ENCODE measurements at regions not wholly inside any gene's neighbourhood (a gene's known extent, or its start where the extent isn't known, plus 50 kb on each side); places are given as distances from the start of the nearest gene placed in this dataset.

- H3K4me1 ChIP-seq (ENCODE audit: insufficient read depth, low read length, poor library complexity, severe bottlenecking), result peaks cover 16% of the 10 kb centered on the region
- H3K9me3 ChIP-seq (ENCODE audit: low read depth, low read length, poor library complexity, severe bottlenecking), result peaks cover 4% of the 10 kb centered on the region
- intact Hi-C loops (cut with micrococcal nuclease; ENCODE audit: unreplicated experiment), result no loop called here
- no peak for TF ChIP-seq EZH2 (IDR thresholded peaks at IDR 0.05; ENCODE audit: borderline replicate concordance, low read depth, low read length, poor library complexity, severe bottlenecking)
- TF ChIP-seq, protein P1, sequence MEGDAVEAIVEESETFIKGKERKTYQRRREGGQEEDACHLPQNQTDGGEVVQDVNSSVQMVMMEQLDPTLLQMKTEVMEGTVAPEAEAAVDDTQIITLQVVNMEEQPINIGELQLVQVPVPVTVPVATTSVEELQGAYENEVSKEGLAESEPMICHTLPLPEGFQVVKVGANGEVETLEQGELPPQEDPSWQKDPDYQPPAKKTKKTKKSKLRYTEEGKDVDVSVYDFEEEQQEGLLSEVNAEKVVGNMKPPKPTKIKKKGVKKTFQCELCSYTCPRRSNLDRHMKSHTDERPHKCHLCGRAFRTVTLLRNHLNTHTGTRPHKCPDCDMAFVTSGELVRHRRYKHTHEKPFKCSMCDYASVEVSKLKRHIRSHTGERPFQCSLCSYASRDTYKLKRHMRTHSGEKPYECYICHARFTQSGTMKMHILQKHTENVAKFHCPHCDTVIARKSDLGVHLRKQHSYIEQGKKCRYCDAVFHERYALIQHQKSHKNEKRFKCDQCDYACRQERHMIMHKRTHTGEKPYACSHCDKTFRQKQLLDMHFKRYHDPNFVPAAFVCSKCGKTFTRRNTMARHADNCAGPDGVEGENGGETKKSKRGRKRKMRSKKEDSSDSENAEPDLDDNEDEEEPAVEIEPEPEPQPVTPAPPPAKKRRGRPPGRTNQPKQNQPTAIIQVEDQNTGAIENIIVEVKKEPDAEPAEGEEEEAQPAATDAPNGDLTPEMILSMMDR (conservative IDR thresholded peaks at IDR 0.05; ENCODE audit: low read depth, low read length), result no peak
- no peaks in the 10 kb centered on the region for H3K36me3 ChIP-seq (ENCODE audit: insufficient read depth, low read length, poor library complexity, severe bottlenecking)
- CTCF ChIA-PET, result no interaction called here
- no peak overlapping the region for H3K27ac ChIP-seq (ENCODE audit: low read depth, low read length, poor library complexity, severe bottlenecking)
- H3K4me3 ChIP-seq (ENCODE audit: low read depth, low read length, poor library complexity, severe bottlenecking), result no peak overlapping the region
- no peaks in the 10 kb centered on the region for H3K27me3 ChIP-seq (replicated peaks; ENCODE audit: insufficient read depth, low read depth, low read length, poor library complexity)
- no peak for DNase-seq (ENCODE audit: low spot score)
- BruUV-seq (replicated peaks), result no TSS peak
- POLR2A ChIA-PET (ENCODE audit: low non-redundant PET), result no interaction called here
Measured at GRCh38 chr15:47599806-47600205, 117.5 kb upstream of the SEMA6D start.

DNA sequence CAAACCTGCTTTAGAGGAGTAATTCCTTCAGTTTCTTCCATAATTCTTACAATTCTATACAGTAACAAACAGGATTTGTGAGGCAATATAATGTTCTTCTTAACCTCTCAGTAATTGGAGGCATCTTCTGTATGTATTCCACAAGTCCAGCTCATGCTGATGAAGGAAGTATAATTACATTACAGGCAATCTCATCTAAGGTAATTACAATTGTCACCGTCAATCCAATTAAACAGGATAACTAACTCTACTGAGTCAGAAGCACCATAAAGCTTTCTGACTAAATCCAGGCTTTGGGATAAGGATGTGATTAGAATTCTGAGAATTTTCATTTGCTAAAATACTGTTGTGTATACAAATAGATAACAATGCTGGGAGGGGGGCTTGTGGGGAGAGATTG, 115.2 kb upstream of the SEMA6D start:
- H3K9me3 ChIP-seq (ENCODE audit: low read depth, low read length, poor library complexity, severe bottlenecking), result no peaks in the 10 kb centered on the region
- intact Hi-C loops (cut with micrococcal nuclease; ENCODE audit: unreplicated experiment), result no loop called here

GRCh38 chr15:47603026-47603425, 114.3 kb upstream of the SEMA6D start:
- ChIA-PET CTCF (no interaction called here), POLR2A (ENCODE audit: low non-redundant PET) (no interaction called here)
- no peak overlapping the region for H3K27ac ChIP-seq (ENCODE audit: low read depth, low read length, poor library complexity, severe bottlenecking)
- intact Hi-C loops (cut with micrococcal nuclease; ENCODE audit: unreplicated experiment), result no loop called here
- H3K9me3 ChIP-seq (ENCODE audit: low read depth, low read length, poor library complexity, severe bottlenecking), result no peaks in the 10 kb centered on the region
- no peak for DNase-seq (ENCODE audit: low spot score)
- TF ChIP-seq, protein P1 (conservative IDR thresholded peaks at IDR 0.05; ENCODE audit: low read depth, low read length), result no peak
- no peak for TF ChIP-seq EZH2 (IDR thresholded peaks at IDR 0.05; ENCODE audit: borderline replicate concordance, low read depth, low read length, poor library complexity, severe bottlenecking)
- BruUV-seq (replicated peaks), result no TSS peak
- H3K4me1 ChIP-seq (ENCODE audit: insufficient read depth, low read length, poor library complexity, severe bottlenecking), result peaks cover 25% of the 10 kb centered on the region
- no peaks in the 10 kb centered on the region for H3K36me3 ChIP-seq (ENCODE audit: insufficient read depth, low read length, poor library complexity, severe bottlenecking)
- H3K4me3 ChIP-seq (ENCODE audit: low read depth, low read length, poor library complexity, severe bottlenecking), result no peak overlapping the region
- H3K27me3 ChIP-seq (replicated peaks; ENCODE audit: insufficient read depth, low read depth, low read length, poor library complexity), result no peaks in the 10 kb centered on the region

More for the DNA sequence above, 115.2 kb upstream of the SEMA6D start:
- no TSS peak for BruUV-seq (replicated peaks)
- no peaks in the 10 kb centered on the region for H3K36me3 ChIP-seq (ENCODE audit: insufficient read depth, low read length, poor library complexity, severe bottlenecking)
- no peak overlapping the region for H3K4me3 ChIP-seq (ENCODE audit: low read depth, low read length, poor library complexity, severe bottlenecking)
- no peak overlapping the region for H3K27ac ChIP-seq (ENCODE audit: low read depth, low read length, poor library complexity, severe bottlenecking)
- no peak for DNase-seq (ENCODE audit: low spot score)
- ChIA-PET CTCF (no interaction called here), POLR2A (ENCODE audit: low non-redundant PET) (no interaction called here)
- H3K27me3 ChIP-seq (replicated peaks; ENCODE audit: insufficient read depth, low read depth, low read length, poor library complexity), result no peaks in the 10 kb centered on the region
- H3K4me1 ChIP-seq (ENCODE audit: insufficient read depth, low read length, poor library complexity, severe bottlenecking), result peaks cover 16% of the 10 kb centered on the region
- TF ChIP-seq, protein P1 (conservative IDR thresholded peaks at IDR 0.05; ENCODE audit: low read depth, low read length), result no peak
- TF ChIP-seq EZH2 (IDR thresholded peaks at IDR 0.05; ENCODE audit: borderline replicate concordance, low read depth, low read length, poor library complexity, severe bottlenecking), result no peak
